IMR-90 (cell line): ENCODE measurements at regions not wholly inside any gene's neighbourhood (a gene's known extent, or its start where the extent isn't known, plus 50 kb on each side); places are given as distances from the start of the nearest gene placed in this dataset.

Source experiments
- BHLHE40 ChIP-seq: fragments of 150-350 bp; IDR thresholded peaks from 2 replicates; pipeline ENCODE4 v1.6.1; 2016; ENCODE audit warnings: mild to moderate bottlenecking, low read depth, low read length
- CEBPB ChIP-seq: IDR thresholded peaks from 2 replicates; pipeline ENCODE4 v1.6.1; 2012; ENCODE audit warnings: low read depth, low read length, improper control_type of control experiment
- ELK1 ChIP-seq: fragments of 150-350 bp; IDR thresholded peaks from 2 replicates; pipeline ENCODE4 v1.6.1; 2016; ENCODE audit warnings: low read depth, mild to moderate bottlenecking, low read length, moderate library complexity, borderline replicate concordance
- MXI1 ChIP-seq: IDR thresholded peaks from 2 replicates; pipeline ENCODE4 v1.6.1; 2012; ENCODE audit warnings: low read depth, mild to moderate bottlenecking, low read length, moderate library complexity, borderline replicate concordance
- RAD21 ChIP-seq: IDR thresholded peaks from 2 replicates; pipeline ENCODE4 v1.6.1; 2012; ENCODE audit warnings: low read length, improper control_type of control experiment
- RFX5 ChIP-seq: IDR thresholded peaks from 2 replicates; pipeline ENCODE4 v1.8.0; 2012; ENCODE audit warnings: low read depth, mild to moderate bottlenecking, low read length, moderate library complexity
- SMC3 ChIP-seq: fragments of 150-350 bp; IDR thresholded peaks from 2 replicates; pipeline ENCODE4 v1.6.1; 2016; ENCODE audit warnings: low read depth, mild to moderate bottlenecking, antibody characterized with exemption, low read length, moderate library complexity

GRCh38 chr6:108738684-108739416 is 109.4 kb upstream of the ARMC2 start (continued):
- TF ChIP-seq ELK1, result no peak
- TF ChIP-seq RAD21, result no peak
- no peak for TF ChIP-seq MXI1
- no peak for TF ChIP-seq CEBPB
- no peak for TF ChIP-seq RFX5
- no peak for TF ChIP-seq BHLHE40
- no peak for TF ChIP-seq SMC3
